ENCODE measurements at regions not wholly inside any gene's neighbourhood (a gene's known extent, or its start where the extent isn't known, plus 50 kb on each side); places are given as distances from the start of the nearest gene placed in this dataset.

GRCh38 chr2:237201461-237202287 lies 116.0 kb downstream of the COPS8 start:
- TF ChIP-seq CTCF (IDR thresholded peaks at IDR 0.05) (no peak), POLR2A (IDR thresholded peaks at IDR 0.05) (no peak)

Measured in Peyer's patch (tissue), 4 donors.